Breast epithelium (tissue), 4 donors: ENCODE measurements at regions not wholly inside any gene's neighbourhood (a gene's known extent, or its start where the extent isn't known, plus 50 kb on each side); places are given as distances from the start of the nearest gene placed in this dataset.

Source experiments
- DNase-seq, 2 donors: peaks; one replicate each; pipeline ENCODE4 v3.0.0-alpha.2; 2019; ENCODE audit warnings: low spot score in 2 of 2
- H3K27ac ChIP-seq, 2 donors: fragments of 200-600 bp; sonication (generic) in 1 of 2; one replicate each; pipeline ENCODE4 v1.5.1; 2016 to 2019; ENCODE audit warnings: mild to moderate bottlenecking in 1 of 2
- H3K27me3 ChIP-seq, 2 donors: fragments of 200-600 bp; sonication (generic) in 1 of 2; one replicate each; pipeline versions ENCODE4 v1.5.1 to v1.6.0; 2017 to 2019; ENCODE audit warnings: control low read depth in 1 of 2, mild to moderate bottlenecking in 1 of 2
- H3K36me3 ChIP-seq: fragments of 200-600 bp; one replicate; pipeline ENCODE4 v1.5.1; 2019
- H3K4me1 ChIP-seq, 2 donors: fragments of 200-600 bp; sonication (generic); one replicate each; pipeline ENCODE4 v1.5.1; 2016 to 2019; ENCODE audit warnings: control low read depth in 1 of 2
- H3K4me3 ChIP-seq, 3 donors: fragments of 200-600 bp; sonication (generic); 1 replicate in 2 of 3; 2 replicates in 1 of 3; pipeline ENCODE4 v1.5.1; 2016 to 2019; ENCODE audit warnings: mild to moderate bottlenecking in 3 of 3, moderate library complexity in 2 of 3
- H3K9me3 ChIP-seq, 2 donors: fragments of 200-600 bp; sonication (generic) in 1 of 2; one replicate each; pipeline ENCODE4 v1.5.1; 2016 to 2019; ENCODE audit warnings: control low read depth in 1 of 2
- POLR2A ChIP-seq: fragments of 450-650 bp; IDR thresholded peaks from one replicate; pipeline ENCODE4 v1.6.1; 2016; ENCODE audit warnings: antibody characterized with exemption, mild to moderate bottlenecking, moderate library complexity
- POLR2AphosphoS5 ChIP-seq, 3 donors: sonication (generic); formaldehyde crosslinking; IDR thresholded peaks; one replicate each; pipeline ENCODE4 v1.6.1; 2017; ENCODE audit warnings: antibody characterized with exemption in 3 of 3
- intact Hi-C: fragments of 100-400 bp; cut with DNase I; formaldehyde crosslinking; loops from one replicate; pipeline ENCODE4 v1.15.1; 2023; ENCODE audit warnings: low total_unique reads
- TF ChIP-seq, protein P1 (sequence below), 3 donors: fragments of 450-650 bp; IDR thresholded peaks; one replicate each; pipeline ENCODE4 v1.5.1; 2016 to 2017; ENCODE audit warnings: antibody characterized with exemption in 3 of 3, mild to moderate bottlenecking in 3 of 3, moderate library complexity in 3 of 3

DNA sequence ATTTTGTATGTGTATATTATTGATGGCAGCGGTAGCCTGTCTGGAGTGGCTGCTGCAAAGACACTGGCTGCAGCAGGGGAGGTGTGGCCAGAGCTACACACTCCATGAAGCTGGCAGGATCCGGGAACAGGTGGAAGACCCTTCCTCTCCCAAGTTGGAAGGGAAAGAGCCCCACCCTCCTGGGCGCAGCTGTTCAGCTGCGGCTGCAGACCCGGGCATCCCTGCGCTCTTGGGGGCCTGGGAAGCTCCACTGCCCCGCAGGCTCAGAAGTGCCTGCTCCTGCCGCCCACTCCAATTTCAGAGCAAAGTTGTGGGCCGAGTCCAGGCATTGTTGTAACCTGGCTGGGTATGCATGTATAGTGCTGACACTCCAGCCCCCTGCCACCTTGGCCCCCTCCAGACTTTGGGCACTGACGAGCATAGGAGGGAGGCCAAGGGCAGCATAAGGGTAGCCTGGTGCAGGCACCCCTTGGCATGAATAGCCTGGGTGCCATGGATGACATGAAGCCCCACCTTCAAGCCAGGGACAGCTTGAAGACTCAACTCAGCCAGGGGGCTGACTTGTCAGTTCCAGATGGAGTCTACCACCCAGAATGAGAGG, 90.7 kb upstream of the TMEM168 start:
- Histone ChIP-seq H3K4me1 (no peaks in the 10 kb centered on the region), H3K9me3 (no peaks in the 10 kb centered on the region)

GRCh38 chr7:112877691-112878460, 87.7 kb upstream of the TMEM168 start:
- TF ChIP-seq POLR2AphosphoS5 (IDR thresholded peaks at IDR 0.05), result no peak
- Histone ChIP-seq H3K9me3 (no peaks in the 10 kb centered on the region), H3K4me3 (no peak overlapping the region), H3K27me3 (no peaks in the 10 kb centered on the region), H3K27ac (no peak overlapping the region), H3K4me1 (no peaks in the 10 kb centered on the region), H3K36me3 (no peaks in the 10 kb centered on the region)
- DNase-seq, result no peak
- intact Hi-C loops, result no loop called here

More for the DNA sequence above, 90.7 kb upstream of the TMEM168 start:
- Histone ChIP-seq H3K4me3 (no peak overlapping the region), H3K27ac (no peak overlapping the region), H3K27me3 (no peaks in the 10 kb centered on the region), H3K36me3 (no peaks in the 10 kb centered on the region)
- intact Hi-C loops, result loop anchor here (2.0 kb wide), 1 partner anchor 70 kb away; no protein-coding TSS in a partner anchor
- DNase-seq, result no peak
- TF ChIP-seq POLR2AphosphoS5 (IDR thresholded peaks at IDR 0.05) (no peak), POLR2A (no peak)
- TF ChIP-seq, protein P1, sequence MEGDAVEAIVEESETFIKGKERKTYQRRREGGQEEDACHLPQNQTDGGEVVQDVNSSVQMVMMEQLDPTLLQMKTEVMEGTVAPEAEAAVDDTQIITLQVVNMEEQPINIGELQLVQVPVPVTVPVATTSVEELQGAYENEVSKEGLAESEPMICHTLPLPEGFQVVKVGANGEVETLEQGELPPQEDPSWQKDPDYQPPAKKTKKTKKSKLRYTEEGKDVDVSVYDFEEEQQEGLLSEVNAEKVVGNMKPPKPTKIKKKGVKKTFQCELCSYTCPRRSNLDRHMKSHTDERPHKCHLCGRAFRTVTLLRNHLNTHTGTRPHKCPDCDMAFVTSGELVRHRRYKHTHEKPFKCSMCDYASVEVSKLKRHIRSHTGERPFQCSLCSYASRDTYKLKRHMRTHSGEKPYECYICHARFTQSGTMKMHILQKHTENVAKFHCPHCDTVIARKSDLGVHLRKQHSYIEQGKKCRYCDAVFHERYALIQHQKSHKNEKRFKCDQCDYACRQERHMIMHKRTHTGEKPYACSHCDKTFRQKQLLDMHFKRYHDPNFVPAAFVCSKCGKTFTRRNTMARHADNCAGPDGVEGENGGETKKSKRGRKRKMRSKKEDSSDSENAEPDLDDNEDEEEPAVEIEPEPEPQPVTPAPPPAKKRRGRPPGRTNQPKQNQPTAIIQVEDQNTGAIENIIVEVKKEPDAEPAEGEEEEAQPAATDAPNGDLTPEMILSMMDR (IDR thresholded peaks at IDR 0.05), result no peak

GRCh38 chr7:112876877-112877276, 86.7 kb upstream of the TMEM168 start:
- H3K4me1 ChIP-seq, result no peaks in the 10 kb centered on the region
- no peak overlapping the region for H3K27ac ChIP-seq
- no peak overlapping the region for H3K4me3 ChIP-seq
- no peaks in the 10 kb centered on the region for H3K36me3 ChIP-seq
- no peak for DNase-seq
- intact Hi-C loops, result no loop called here
- H3K27me3 ChIP-seq, result no peaks in the 10 kb centered on the region
- TF ChIP-seq POLR2A (no peak), POLR2AphosphoS5 (IDR thresholded peaks at IDR 0.05) (no peak)
- TF ChIP-seq, protein P1 (IDR thresholded peaks at IDR 0.05), result no peak
- H3K9me3 ChIP-seq, result no peaks in the 10 kb centered on the region

GRCh38 chr7:112874909-112875308, 84.7 kb upstream of the TMEM168 start:
- H3K9me3 ChIP-seq, result no peaks in the 10 kb centered on the region
- no peak for TF ChIP-seq POLR2A
- no peak for TF ChIP-seq POLR2AphosphoS5 (IDR thresholded peaks at IDR 0.05)
- TF ChIP-seq, protein P1 (IDR thresholded peaks at IDR 0.05), result no peak
- no peaks in the 10 kb centered on the region for H3K4me1 ChIP-seq
- no peak overlapping the region for H3K27ac ChIP-seq
- no peak overlapping the region for H3K4me3 ChIP-seq
- H3K36me3 ChIP-seq, result no peaks in the 10 kb centered on the region
- no peaks in the 10 kb centered on the region for H3K27me3 ChIP-seq
- intact Hi-C loops, result no loop called here
- no peak for DNase-seq

DNA sequence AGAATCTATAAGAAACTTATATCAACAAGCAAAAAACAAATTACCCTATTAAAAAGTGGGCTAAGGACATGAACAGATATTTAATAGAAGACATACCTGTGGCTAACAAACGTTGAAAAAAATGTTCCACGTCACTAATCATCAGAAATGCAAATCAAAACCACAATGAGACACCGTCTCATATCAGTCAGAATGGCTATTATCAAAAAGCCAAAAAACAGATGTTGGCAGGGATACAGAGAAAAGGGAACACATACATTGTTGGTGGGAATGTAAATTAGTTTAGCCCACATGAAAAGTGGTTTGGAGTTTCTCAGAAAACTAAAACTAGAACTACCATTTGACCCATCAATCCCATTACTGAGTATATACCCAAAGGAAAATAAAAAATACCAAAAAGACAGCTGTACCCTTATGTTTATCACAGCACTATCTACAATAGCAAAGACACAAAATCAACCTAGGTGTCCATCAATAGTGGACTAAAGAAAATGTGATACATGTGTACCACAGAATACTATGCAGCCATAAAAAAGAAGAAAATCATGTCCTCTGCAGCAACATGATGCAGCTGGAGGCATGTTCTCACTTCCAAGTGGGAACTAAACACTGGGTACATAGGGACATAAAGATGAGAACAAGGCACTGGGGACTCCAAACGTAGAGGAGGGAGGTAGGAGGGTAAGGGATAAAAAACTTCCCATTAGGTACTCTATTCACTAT, 83.8 kb upstream of the TMEM168 start:
- intact Hi-C loops, result no loop called here
- no peaks in the 10 kb centered on the region for H3K27me3 ChIP-seq

More for the DNA sequence above, 83.8 kb upstream of the TMEM168 start:
- Histone ChIP-seq H3K36me3 (no peaks in the 10 kb centered on the region), H3K9me3 (no peaks in the 10 kb centered on the region), H3K4me3 (no peak overlapping the region), H3K27ac (no peak overlapping the region), H3K4me1 (no peaks in the 10 kb centered on the region)
- DNase-seq, result no peak
- TF ChIP-seq POLR2AphosphoS5 (IDR thresholded peaks at IDR 0.05), result no peak
